ENCODE measurements at regions not wholly inside any gene's neighbourhood (a gene's known extent, or its start where the extent isn't known, plus 50 kb on each side); places are given as distances from the start of the nearest gene placed in this dataset.

DNA sequence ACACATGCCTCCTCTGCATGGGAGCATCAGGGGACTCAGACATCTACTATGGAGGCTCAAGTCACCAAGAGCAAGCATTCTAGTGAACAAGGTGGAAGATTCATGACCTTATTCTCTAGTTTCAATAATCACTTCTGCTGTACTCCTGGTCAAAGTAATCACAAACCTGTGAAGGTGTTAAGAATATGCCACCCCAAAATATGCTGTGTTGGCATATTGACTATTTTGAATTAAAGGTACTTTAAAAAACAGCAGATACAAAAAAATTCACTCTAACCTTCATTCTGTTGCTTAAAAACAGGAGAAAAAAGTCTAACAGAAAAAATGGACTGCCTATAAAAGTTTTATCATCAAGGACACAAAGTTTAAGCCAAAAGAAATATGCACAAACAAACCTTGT lies 607.8 kb upstream of the TYRP1 start:
- Mint-ChIP-seq H3K9me3 (peaks cover 27% of the 10 kb centered on the region), H3K27me3 (ENCODE audit: low read depth) (no peaks in the 10 kb centered on the region), H3K4me1 (peaks cover under 1% of the 10 kb centered on the region), H3K27ac (no peak overlapping the region), H3K4me3 (no peak overlapping the region), H3K36me3 (peaks cover 5% of the 10 kb centered on the region)
- TF ChIP-seq, protein P1, sequence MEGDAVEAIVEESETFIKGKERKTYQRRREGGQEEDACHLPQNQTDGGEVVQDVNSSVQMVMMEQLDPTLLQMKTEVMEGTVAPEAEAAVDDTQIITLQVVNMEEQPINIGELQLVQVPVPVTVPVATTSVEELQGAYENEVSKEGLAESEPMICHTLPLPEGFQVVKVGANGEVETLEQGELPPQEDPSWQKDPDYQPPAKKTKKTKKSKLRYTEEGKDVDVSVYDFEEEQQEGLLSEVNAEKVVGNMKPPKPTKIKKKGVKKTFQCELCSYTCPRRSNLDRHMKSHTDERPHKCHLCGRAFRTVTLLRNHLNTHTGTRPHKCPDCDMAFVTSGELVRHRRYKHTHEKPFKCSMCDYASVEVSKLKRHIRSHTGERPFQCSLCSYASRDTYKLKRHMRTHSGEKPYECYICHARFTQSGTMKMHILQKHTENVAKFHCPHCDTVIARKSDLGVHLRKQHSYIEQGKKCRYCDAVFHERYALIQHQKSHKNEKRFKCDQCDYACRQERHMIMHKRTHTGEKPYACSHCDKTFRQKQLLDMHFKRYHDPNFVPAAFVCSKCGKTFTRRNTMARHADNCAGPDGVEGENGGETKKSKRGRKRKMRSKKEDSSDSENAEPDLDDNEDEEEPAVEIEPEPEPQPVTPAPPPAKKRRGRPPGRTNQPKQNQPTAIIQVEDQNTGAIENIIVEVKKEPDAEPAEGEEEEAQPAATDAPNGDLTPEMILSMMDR (IDR thresholded peaks at IDR 0.05; ENCODE audit: unreplicated experiment) = no peak
- no peak for DNase-seq (ENCODE audit: low spot score in 2 of 2, unreplicated experiment in 2 of 2)

- peaks cover 5% of the 10 kb centered on the region for H3K36me3 Mint-ChIP-seq
- DNase-seq (ENCODE audit: low spot score in 2 of 2, unreplicated experiment in 2 of 2) = no peak
- H3K27me3 Mint-ChIP-seq (ENCODE audit: low read depth) = no peaks in the 10 kb centered on the region
- no peak overlapping the region for H3K4me3 Mint-ChIP-seq
- H3K9me3 Mint-ChIP-seq = peaks cover 29% of the 10 kb centered on the region
- H3K27ac Mint-ChIP-seq = peak overlapping the region; percentile 74
- TF ChIP-seq, protein P1 (IDR thresholded peaks at IDR 0.05; ENCODE audit: unreplicated experiment) = no peak
- H3K4me1 Mint-ChIP-seq = peaks cover 46% of the 10 kb centered on the region
Observed at GRCh38 chr9:12091865-12092527, 601.2 kb upstream of the TYRP1 start.

GRCh38 chr9:12094046-12094445 lies 599.1 kb upstream of the TYRP1 start:
- DNase-seq (ENCODE audit: low spot score in 2 of 2, unreplicated experiment in 2 of 2) = no peak
- peaks cover 12% of the 10 kb centered on the region for H3K9me3 Mint-ChIP-seq
- TF ChIP-seq, protein P1 (IDR thresholded peaks at IDR 0.05; ENCODE audit: unreplicated experiment) = no peak
- H3K4me3 Mint-ChIP-seq = no peak overlapping the region
- no peaks in the 10 kb centered on the region for H3K36me3 Mint-ChIP-seq
- H3K4me1 Mint-ChIP-seq = peaks cover 49% of the 10 kb centered on the region
- H3K27me3 Mint-ChIP-seq (ENCODE audit: low read depth) = no peaks in the 10 kb centered on the region
- H3K27ac Mint-ChIP-seq = peak overlapping the region; percentile 96

GRCh38 chr9:12095931-12096330 lies 597.3 kb upstream of the TYRP1 start:
- no peak overlapping the region for H3K4me3 Mint-ChIP-seq
- H3K4me1 Mint-ChIP-seq = peaks cover 47% of the 10 kb centered on the region
- TF ChIP-seq, protein P1 (IDR thresholded peaks at IDR 0.05; ENCODE audit: unreplicated experiment) = no peak
- H3K27ac Mint-ChIP-seq = peak overlapping the region; percentile 95
- H3K36me3 Mint-ChIP-seq = peaks cover 3% of the 10 kb centered on the region
- H3K27me3 Mint-ChIP-seq (ENCODE audit: low read depth) = no peaks in the 10 kb centered on the region
- DNase-seq (ENCODE audit: low spot score in 2 of 2, unreplicated experiment in 2 of 2) = no peak
- peaks cover 13% of the 10 kb centered on the region for H3K9me3 Mint-ChIP-seq

GRCh38 chr9:12133416-12133815 lies 559.8 kb upstream of the TYRP1 start:
- DNase-seq (ENCODE audit: low spot score in 2 of 2, unreplicated experiment in 2 of 2) = no peak
- Mint-ChIP-seq H3K27ac (no peak overlapping the region), H3K4me3 (no peak overlapping the region), H3K4me1 (no peaks in the 10 kb centered on the region), H3K36me3 (peaks cover 4% of the 10 kb centered on the region), H3K27me3 (ENCODE audit: low read depth) (no peaks in the 10 kb centered on the region), H3K9me3 (peaks cover 63% of the 10 kb centered on the region)
- TF ChIP-seq, protein P1 (IDR thresholded peaks at IDR 0.05; ENCODE audit: unreplicated experiment) = no peak
